ENCODE measurements at regions not wholly inside any gene's neighbourhood (a gene's known extent, or its start where the extent isn't known, plus 50 kb on each side); places are given as distances from the start of the nearest gene placed in this dataset.
"Not testable (repeated sequence)": the region's sequence is repeated elsewhere in the genome, so short reads cannot be mapped to it uniquely, and the experiment has no call there.

- ATAC-seq; intact Hi-C loops (cut with DNase I, micrococcal nuclease); DNase-seq: not testable (repeated sequence)
Observed at GRCh38 chrX:133483771-133484170, 68.5 kb upstream of the GPC4 start.

GRCh38 chrX:133482056-133482952 is 67.0 kb upstream of the GPC4 start:
- peak in 1 of 2 donors; percentile 41 for DNase-seq
- intact Hi-C loops (cut with DNase I, micrococcal nuclease): no loop called here
- ATAC-seq: no peak

GRCh38 chrX:133477986-133478385 is 62.7 kb upstream of the GPC4 start:
- intact Hi-C loops (cut with DNase I, micrococcal nuclease): no loop called here
- DNase-seq: no peak
- ATAC-seq: no peak

- DNase-seq: no peak
- no peak for ATAC-seq
- intact Hi-C loops (cut with DNase I, micrococcal nuclease): no loop called here
Observed at GRCh38 chrX:133475953-133476352, 60.7 kb upstream of the GPC4 start.

- ATAC-seq: no peak
- no peak for DNase-seq
- intact Hi-C loops (cut with DNase I, micrococcal nuclease): no loop called here
Observed at GRCh38 chrX:133475521-133475920, 60.2 kb upstream of the GPC4 start.

GRCh38 chrX:133474574-133474973 is 59.3 kb upstream of the GPC4 start:
- ATAC-seq: no peak
- intact Hi-C loops (cut with DNase I, micrococcal nuclease): no loop called here

GRCh38 chrX:133473451-133473850 is 58.2 kb upstream of the GPC4 start:
- intact Hi-C loops (cut with DNase I, micrococcal nuclease): no loop called here
- DNase-seq (no peak), ATAC-seq (no peak)

More at GRCh38 chrX:133474574-133474973, 59.3 kb upstream of the GPC4 start:
- DNase-seq: no peak

- intact Hi-C loops (cut with DNase I, micrococcal nuclease): no loop called here
- peak; percentile 38 for ATAC-seq
- no peak for DNase-seq
Observed at GRCh38 chrX:133468051-133468450, 52.8 kb upstream of the GPC4 start.

- intact Hi-C loops (cut with DNase I, micrococcal nuclease): no loop called here
- no peak for DNase-seq
- no peak for ATAC-seq
Observed at GRCh38 chrX:133465254-133465653, 50.0 kb upstream of the GPC4 start.

All from left colon (tissue), 2 donors.